ENCODE measurements at regions not wholly inside any gene's neighbourhood (a gene's known extent, or its start where the extent isn't known, plus 50 kb on each side); places are given as distances from the start of the nearest gene placed in this dataset.

- TF ChIP-seq, protein P1, sequence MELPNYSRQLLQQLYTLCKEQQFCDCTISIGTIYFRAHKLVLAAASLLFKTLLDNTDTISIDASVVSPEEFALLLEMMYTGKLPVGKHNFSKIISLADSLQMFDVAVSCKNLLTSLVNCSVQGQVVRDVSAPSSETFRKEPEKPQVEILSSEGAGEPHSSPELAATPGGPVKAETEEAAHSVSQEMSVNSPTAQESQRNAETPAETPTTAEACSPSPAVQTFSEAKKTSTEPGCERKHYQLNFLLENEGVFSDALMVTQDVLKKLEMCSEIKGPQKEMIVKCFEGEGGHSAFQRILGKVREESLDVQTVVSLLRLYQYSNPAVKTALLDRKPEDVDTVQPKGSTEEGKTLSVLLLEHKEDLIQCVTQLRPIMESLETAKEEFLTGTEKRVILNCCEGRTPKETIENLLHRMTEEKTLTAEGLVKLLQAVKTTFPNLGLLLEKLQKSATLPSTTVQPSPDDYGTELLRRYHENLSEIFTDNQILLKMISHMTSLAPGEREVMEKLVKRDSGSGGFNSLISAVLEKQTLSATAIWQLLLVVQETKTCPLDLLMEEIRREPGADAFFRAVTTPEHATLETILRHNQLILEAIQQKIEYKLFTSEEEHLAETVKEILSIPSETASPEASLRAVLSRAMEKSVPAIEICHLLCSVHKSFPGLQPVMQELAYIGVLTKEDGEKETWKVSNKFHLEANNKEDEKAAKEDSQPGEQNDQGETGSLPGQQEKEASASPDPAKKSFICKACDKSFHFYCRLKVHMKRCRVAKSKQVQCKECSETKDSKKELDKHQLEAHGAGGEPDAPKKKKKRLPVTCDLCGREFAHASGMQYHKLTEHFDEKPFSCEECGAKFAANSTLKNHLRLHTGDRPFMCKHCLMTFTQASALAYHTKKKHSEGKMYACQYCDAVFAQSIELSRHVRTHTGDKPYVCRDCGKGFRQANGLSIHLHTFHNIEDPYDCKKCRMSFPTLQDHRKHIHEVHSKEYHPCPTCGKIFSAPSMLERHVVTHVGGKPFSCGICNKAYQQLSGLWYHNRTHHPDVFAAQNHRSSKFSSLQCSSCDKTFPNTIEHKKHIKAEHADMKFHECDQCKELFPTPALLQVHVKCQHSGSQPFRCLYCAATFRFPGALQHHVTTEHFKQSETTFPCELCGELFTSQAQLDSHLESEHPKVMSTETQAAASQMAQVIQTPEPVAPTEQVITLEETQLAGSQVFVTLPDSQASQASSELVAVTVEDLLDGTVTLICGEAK (IDR thresholded peaks at IDR 0.05): no peak
- TF ChIP-seq, protein P1 (CRISPR knock-in tag; IDR thresholded peaks at IDR 0.05): no peak
- TF ChIP-seq ZNF263 (CRISPR knock-in tag; IDR thresholded peaks at IDR 0.05; ENCODE audit: borderline replicate concordance) (no peak), EP300 (IDR thresholded peaks at IDR 0.05; ENCODE audit: low read length) (no peak), ATF1 (CRISPR knock-in tag; IDR thresholded peaks at IDR 0.05) (no peak), ATF1 (tag; IDR thresholded peaks at IDR 0.05) (peak; percentile 68)
Measured at GRCh38 chr11:70951139-70951804, 301.1 kb downstream of the SHANK2 start (continued).

Measured in K562 (cell line).